HepG2 (cell line): ENCODE measurements at regions not wholly inside any gene's neighbourhood (a gene's known extent, or its start where the extent isn't known, plus 50 kb on each side); places are given as distances from the start of the nearest gene placed in this dataset.

Experiments used
- ATAC-seq: fragments of 200-7000 bp; cut with Tn5 transposase; 3 replicates; pipeline ENCODE4 v1.9.1; 2020; ENCODE audit warnings: mild to moderate bottlenecking, moderate library complexity
- BruUV-seq: library from RNA; stranded (reverse); fragments of 400-500 nt; replicated peaks from 2 replicates; lab custom pipeline; 2021; lab: Mats Ljungman, UMichigan
- CTCF ChIA-PET: fragments of 300-600 bp; formaldehyde crosslinking; extraction: SDS; loops from one replicate; lab custom pipeline; 2021; ENCODE audit warnings: low total read pairs, inconsistent platforms, low intra/inter-chr PET ratio; lab: Yijun Ruan, JAX
- POLR2A ChIA-PET: fragments of 350-600 bp; sonication (Branson Sonifier 250); formaldehyde crosslinking; loops from one replicate; lab custom pipeline; 2020; ENCODE audit warnings: antibody characterized with exemption, inconsistent platforms; lab: Yijun Ruan, JAX
- DNase-seq: peaks from one replicate; pipeline ENCODE4 v3.0.0-alpha.2; 2015; ENCODE audit warnings: low spot score
- FAIRE-seq: peaks from 3 replicates; lab custom pipeline; 2011; peaks lifted over from hg19 to GRCh38; lab: Jason Lieb, UNC
- H2AFZ ChIP-seq: one replicate; pipeline ENCODE4 v1.6.1; 2011; ENCODE audit warnings: low read length, inconsistent platforms
- H3K27ac ChIP-seq: fragments of 300-600 bp; 3 replicates; pipeline ENCODE4 v1.8.0; 2011; ENCODE audit warnings: mixed run types, mild to moderate bottlenecking, mixed read lengths, low read length, inconsistent platforms; ENCODE audit not compliant: insufficient read depth; ENCODE audit errors: extremely low read length
- H3K27me3 ChIP-seq, 2 experiments: fragments of 200-600 bp in 1 of 2; 2 replicates in 1 of 2; 3 replicates in 1 of 2; pipeline versions ENCODE4 v1.6.0 to v1.8.0; 2011; ENCODE audit warnings: low read length in 2 of 2, mild to moderate bottlenecking in 2 of 2, moderate library complexity in 2 of 2, inconsistent platforms in 1 of 2; ENCODE audit not compliant: insufficient read depth in 2 of 2, control insufficient read depth in 1 of 2
- H3K36me3 ChIP-seq, 2 experiments: fragments of 200-600 bp in 1 of 2; replicated peaks in 1 of 2; 2 replicates in 1 of 2; 3 replicates in 1 of 2; pipeline versions ENCODE4 v1.5.1 to v1.8.0; 2011; ENCODE audit warnings: low read length in 2 of 2, inconsistent platforms in 1 of 2; ENCODE audit not compliant: insufficient read depth in 2 of 2, control insufficient read depth in 1 of 2
- H3K4me1 ChIP-seq: 2 replicates; pipeline ENCODE4 v1.5.1; 2012; ENCODE audit warnings: low read length, inconsistent platforms; ENCODE audit not compliant: insufficient read depth
- H3K4me2 ChIP-seq: 2 replicates; pipeline ENCODE4 v1.6.0; 2011; ENCODE audit warnings: low read depth, low read length, inconsistent platforms
- H3K4me3 ChIP-seq, 3 experiments: fragments of 200-600 bp in 1 of 3; sonication (generic), shearing (Covaris generic) in 1 of 3; replicated peaks in 1 of 3; 2 replicates each; pipeline ENCODE4 v1.5.1; 2011 to 2016; ENCODE audit warnings: low read length in 3 of 3, inconsistent platforms in 2 of 3, low read depth in 2 of 3, mild to moderate bottlenecking in 2 of 3, control low read depth in 1 of 3, mixed read lengths in 1 of 3; ENCODE audit not compliant: insufficient read depth in 1 of 3
- H3K79me2 ChIP-seq: one replicate; pipeline ENCODE4 v1.6.1; 2011; ENCODE audit warnings: low read length, inconsistent platforms; ENCODE audit not compliant: insufficient read depth
- H3K9ac ChIP-seq: 2 replicates; pipeline ENCODE4 v1.6.0; 2011; ENCODE audit warnings: mild to moderate bottlenecking, low read depth, low read length, inconsistent platforms; ENCODE audit not compliant: insufficient read depth
- H3K9me3 ChIP-seq: 2 replicates; pipeline ENCODE4 v1.5.1; 2012; ENCODE audit warnings: mild to moderate bottlenecking, low read length
- H4K20me1 ChIP-seq: 2 replicates; pipeline ENCODE4 v1.6.0; 2011; ENCODE audit warnings: inconsistent platforms, mild to moderate bottlenecking, low read length, moderate library complexity; ENCODE audit not compliant: insufficient read depth
- FOXA1 ChIP-seq, 2 experiments: fragments of 450-650 bp in 1 of 2; sonication (generic) in 1 of 2; formaldehyde crosslinking in 1 of 2; IDR thresholded peaks; 2 replicates each; pipeline versions ENCODE4 v1.4.0 to v1.6.1; 2016 to 2020; ENCODE audit warnings: missing genetic modification reagents in 1 of 2
- NKX3-1 ChIP-seq: sonication (generic); formaldehyde crosslinking; IDR thresholded peaks from 2 replicates; pipeline ENCODE4 v1.5.0; 2020; ENCODE audit warnings: missing genetic modification reagents
- RXRB ChIP-seq: IDR thresholded peaks from 2 replicates; pipeline ENCODE4 v1.6.1; 2016; ENCODE audit warnings: borderline replicate concordance, missing genetic modification reagents, missing compliant biosample characterization
- SMAD1 ChIP-seq: sonication (generic); formaldehyde crosslinking; IDR thresholded peaks from 2 replicates; pipeline ENCODE4 v1.4.0; 2020; ENCODE audit warnings: missing genetic modification reagents, low read depth, mild to moderate bottlenecking, borderline replicate concordance
- ZMYM4 ChIP-seq: sonication (generic); formaldehyde crosslinking; IDR thresholded peaks from 2 replicates; pipeline ENCODE4 v1.8.1; 2023; ENCODE audit warnings: mild to moderate bottlenecking, missing genetic modification reagents
- ZNF230 ChIP-seq: sonication (generic); formaldehyde crosslinking; IDR thresholded peaks from 2 replicates; pipeline ENCODE4 v1.4.0; 2020; ENCODE audit warnings: mild to moderate bottlenecking, missing genetic modification reagents
- WGBS: methylation state at CpG from one replicate; pipeline ENCODE4 v1.1.6; 2017; ENCODE audit warnings: low lambda C conversion rate; 5-methylcytosine and 5-hydroxymethylcytosine counted together
- in situ Hi-C: cut with HindIII; loops from 2 replicates; pipeline ENCODE4 v1.10.0; 2017; ENCODE audit warnings: low pct_unique_long_range_greater_than_20kb; ENCODE audit not compliant: extremely low pct_ligation_motif_present
- intact Hi-C: fragments of 100-400 bp; cut with micrococcal nuclease; formaldehyde crosslinking; loops from one replicate; pipeline ENCODE4 v1.10.0; 2022; ENCODE audit not compliant: unreplicated experiment
- TF ChIP-seq, protein P1 (sequence below): sonication (generic); formaldehyde crosslinking; IDR thresholded peaks from 2 replicates; pipeline ENCODE4 v1.8.0; 2022; ENCODE audit warnings: missing genetic modification reagents, mild to moderate bottlenecking, inconsistent platforms, borderline replicate concordance
- TF ChIP-seq, protein P2 (sequence below), 2 experiments: fragments of 450-650 bp in 1 of 2; sonication (generic) in 1 of 2; formaldehyde crosslinking; IDR thresholded peaks; 2 replicates each; pipeline versions ENCODE4 v1.5.0 to v1.8.0; 2020 to 2022; ENCODE audit warnings: mild to moderate bottlenecking in 1 of 2, missing genetic modification reagents in 1 of 2

- BruUV-seq = no TSS peak
- H3K9me3 ChIP-seq = peaks cover under 1% of the 10 kb centered on the region; the same call in 1 of the 2 replicates
- intact Hi-C loops (no loop called here), in situ Hi-C loops (no loop called here)
- H3K4me2 ChIP-seq = no peak overlapping the region
- H2AFZ ChIP-seq = no peak overlapping the region
- H3K9ac ChIP-seq = no peak overlapping the region
- no peak for FAIRE-seq
- no peaks in the 10 kb centered on the region for H3K36me3 ChIP-seq
- no peak overlapping the region for H3K4me3 ChIP-seq
- POLR2A ChIA-PET = interaction anchor here (1.6 kb wide), 1 partner anchor 267 kb away, joined by 4 read pairs; no protein-coding TSS in a partner anchor
- H3K4me1 ChIP-seq = peaks cover 51% of the 10 kb centered on the region
- ATAC-seq = no peak
- no peak for DNase-seq
- H3K79me2 ChIP-seq = no peaks in the 10 kb centered on the region
- CTCF ChIA-PET = no interaction called here
- TF ChIP-seq NKX3-1 (CRISPR knock-in tag) = no peak
- no peak for TF ChIP-seq ZNF230 (CRISPR knock-in tag)
- no peak for TF ChIP-seq ZMYM4
- TF ChIP-seq SMAD1 (CRISPR knock-in tag) = no peak
- H3K27ac ChIP-seq = no peak overlapping the region
- H4K20me1 ChIP-seq = no peaks in the 10 kb centered on the region
- WGBS = 58% methylated on average over 5 of the region's 5 CpGs
- peaks cover 0 to 5% of the 10 kb centered on the region in 2 experiments; a peak in 1 of 5 replicates for H3K27me3 ChIP-seq
These were observed 53.2 kb upstream of the ENPP6 start for GRCh38 chr4:184270808-184271413.

DNA sequence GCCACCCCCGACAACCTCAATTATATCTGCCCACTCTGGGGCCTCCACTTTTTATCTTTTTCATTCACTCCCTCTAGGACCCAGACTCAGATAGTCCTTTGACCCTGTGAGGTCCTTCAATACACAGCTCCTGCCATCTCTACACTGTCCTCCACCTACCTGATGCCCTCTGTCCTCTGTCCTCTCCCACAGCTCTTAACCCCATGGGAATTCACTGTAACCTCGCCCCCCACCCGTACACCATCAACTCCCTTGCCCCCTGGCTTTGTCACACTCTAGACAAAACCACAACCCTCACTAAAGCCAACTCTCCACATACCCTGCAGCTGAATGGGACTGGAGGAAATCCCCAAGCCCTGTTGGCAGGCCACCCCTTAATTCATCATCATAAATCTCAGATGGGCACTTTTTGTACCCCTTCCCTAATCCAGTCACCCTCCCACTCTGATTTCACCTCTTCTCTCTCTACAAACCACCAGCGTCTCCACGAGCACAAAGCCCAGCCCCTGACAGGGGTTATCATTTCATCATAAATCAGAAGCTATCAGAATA is 52.3 kb upstream of the ENPP6 start:
- Histone ChIP-seq H4K20me1 (no peaks in the 10 kb centered on the region), H3K9me3 (no peaks in the 10 kb centered on the region), H3K4me2 (no peak overlapping the region), H3K36me3 (no peaks in the 10 kb centered on the region), H3K4me1 (peaks cover 55% of the 10 kb centered on the region), H3K79me2 (no peaks in the 10 kb centered on the region), H3K4me3 (no peak overlapping the region), H3K27me3 (peaks cover 0 to 5% of the 10 kb centered on the region in 2 experiments; a peak in 1 of 5 replicates), H3K27ac (no peak overlapping the region), H3K9ac (no peak overlapping the region), H2AFZ (no peak overlapping the region)
- in situ Hi-C loops = loop anchor here (5.0 kb wide), 1 partner anchor 267 kb away; no protein-coding TSS in a partner anchor
- ChIA-PET POLR2A (interaction anchor here (1.6 kb wide), 1 partner anchor 268 kb away, joined by 4 read pairs; no protein-coding TSS in a partner anchor), CTCF (no interaction called here)
- DNase-seq = no peak
- TF ChIP-seq RXRB (CRISPR knock-in tag) (no peak), FOXA1 (IDR thresholded peaks at IDR 0.05) (no peak), FOXA1 (CRISPR knock-in tag; IDR thresholded peaks at IDR 0.05) (no peak)
- TF ChIP-seq, protein P1, sequence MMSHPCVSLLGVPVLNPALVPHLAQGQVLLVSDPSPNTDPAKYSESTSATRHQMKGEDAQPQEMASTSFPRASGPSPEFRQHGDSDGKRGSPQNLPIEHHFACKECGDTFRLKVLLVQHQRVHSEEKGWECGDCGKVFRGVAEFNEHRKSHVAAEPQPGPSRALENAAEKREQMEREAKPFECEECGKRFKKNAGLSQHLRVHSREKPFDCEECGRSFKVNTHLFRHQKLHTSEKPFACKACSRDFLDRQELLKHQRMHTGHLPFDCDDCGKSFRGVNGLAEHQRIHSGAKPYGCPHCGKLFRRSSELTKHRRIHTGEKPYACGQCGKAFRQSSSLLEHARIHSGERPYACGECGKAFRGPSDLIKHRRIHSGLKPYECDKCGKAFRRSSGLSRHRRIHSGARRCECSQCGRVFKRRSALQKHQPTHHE (CRISPR knock-in tag) = no peak
- TF ChIP-seq, protein P2, sequence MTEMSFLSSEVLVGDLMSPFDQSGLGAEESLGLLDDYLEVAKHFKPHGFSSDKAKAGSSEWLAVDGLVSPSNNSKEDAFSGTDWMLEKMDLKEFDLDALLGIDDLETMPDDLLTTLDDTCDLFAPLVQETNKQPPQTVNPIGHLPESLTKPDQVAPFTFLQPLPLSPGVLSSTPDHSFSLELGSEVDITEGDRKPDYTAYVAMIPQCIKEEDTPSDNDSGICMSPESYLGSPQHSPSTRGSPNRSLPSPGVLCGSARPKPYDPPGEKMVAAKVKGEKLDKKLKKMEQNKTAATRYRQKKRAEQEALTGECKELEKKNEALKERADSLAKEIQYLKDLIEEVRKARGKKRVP (CRISPR knock-in tag; IDR thresholded peaks at IDR 0.05) = no peak
- 31% methylated on average over 5 of the region's 5 CpGs for WGBS
- no TSS peak for BruUV-seq
- intact Hi-C loops = loop anchor here (5.0 to 10.0 kb wide), 3 partner anchors 77 to 465 kb away; partner anchors contain the start of genes CASP3, CENPU and PRIMPOL
- no peak for ATAC-seq
- no peak for FAIRE-seq
